KMS-11 (cell line): ENCODE measurements at regions not wholly inside any gene's neighbourhood (a gene's known extent, or its start where the extent isn't known, plus 50 kb on each side); places are given as distances from the start of the nearest gene placed in this dataset.

Source experiments
- H2AFZ ChIP-seq: fragments of 200-600 bp; sonication (generic); 2 replicates; pipeline ENCODE4 v1.6.1; 2016; ENCODE audit warnings: antibody characterized with exemption, mixed run types, low read depth
- H3K27ac ChIP-seq: fragments of 200-600 bp; sonication (generic); 2 replicates; pipeline ENCODE4 v1.6.1; 2016; ENCODE audit warnings: mild to moderate bottlenecking, mixed run types
- H3K27me3 ChIP-seq: fragments of 200-600 bp; sonication (generic); 2 replicates; pipeline ENCODE4 v1.6.1; 2017; ENCODE audit warnings: mild to moderate bottlenecking, low read depth, mixed run types, moderate library complexity; ENCODE audit not compliant: insufficient read depth
- H3K36me3 ChIP-seq: fragments of 200-600 bp; sonication (generic); 2 replicates; pipeline ENCODE4 v1.6.1; 2017; ENCODE audit warnings: mild to moderate bottlenecking, mixed run types; ENCODE audit not compliant: insufficient read depth
- H3K4me1 ChIP-seq: fragments of 200-600 bp; sonication (generic); 2 replicates; pipeline ENCODE4 v1.6.1; 2016; ENCODE audit warnings: mild to moderate bottlenecking, low read depth, mixed run types; ENCODE audit not compliant: poor library complexity, severe bottlenecking
- H3K4me2 ChIP-seq: fragments of 200-600 bp; sonication (generic); 2 replicates; pipeline ENCODE4 v1.7.0; 2016; ENCODE audit warnings: mild to moderate bottlenecking, mixed run types
- H3K4me3 ChIP-seq: fragments of 200-600 bp; sonication (generic); IDR thresholded peaks from 2 replicates; pipeline ENCODE4 v1.6.1; 2017; ENCODE audit warnings: low read depth, low read length, mixed read lengths; ENCODE audit not compliant: insufficient read depth
- H3K79me2 ChIP-seq: fragments of 200-600 bp; sonication (generic); 2 replicates; pipeline ENCODE4 v1.6.1; 2016; ENCODE audit warnings: low read depth, mixed run types; ENCODE audit not compliant: insufficient read depth
- H3K9ac ChIP-seq: fragments of 200-600 bp; sonication (generic); 2 replicates; pipeline ENCODE4 v1.6.1; 2016; ENCODE audit warnings: mild to moderate bottlenecking, mixed run types
- H4K20me1 ChIP-seq: fragments of 200-600 bp; sonication (generic); 2 replicates; pipeline ENCODE4 v1.6.1; 2016; ENCODE audit warnings: mild to moderate bottlenecking, mixed run types; ENCODE audit not compliant: insufficient read depth
- TF ChIP-seq, protein P1 (sequence below): fragments of 200-600 bp; sonication (generic); conservative IDR thresholded peaks from 2 replicates; pipeline ENCODE4 v1.6.1; 2017; ENCODE audit warnings: low read depth, mild to moderate bottlenecking, antibody characterized with exemption, low read length, moderate library complexity, mixed read lengths

- H3K27ac ChIP-seq = no peak overlapping the region
- no peak overlapping the region for H3K9ac ChIP-seq
- H3K27me3 ChIP-seq = no peaks in the 10 kb centered on the region
- H3K36me3 ChIP-seq = no peaks in the 10 kb centered on the region
- H2AFZ ChIP-seq = no peak overlapping the region
- H4K20me1 ChIP-seq = no peaks in the 10 kb centered on the region
- TF ChIP-seq, protein P1, sequence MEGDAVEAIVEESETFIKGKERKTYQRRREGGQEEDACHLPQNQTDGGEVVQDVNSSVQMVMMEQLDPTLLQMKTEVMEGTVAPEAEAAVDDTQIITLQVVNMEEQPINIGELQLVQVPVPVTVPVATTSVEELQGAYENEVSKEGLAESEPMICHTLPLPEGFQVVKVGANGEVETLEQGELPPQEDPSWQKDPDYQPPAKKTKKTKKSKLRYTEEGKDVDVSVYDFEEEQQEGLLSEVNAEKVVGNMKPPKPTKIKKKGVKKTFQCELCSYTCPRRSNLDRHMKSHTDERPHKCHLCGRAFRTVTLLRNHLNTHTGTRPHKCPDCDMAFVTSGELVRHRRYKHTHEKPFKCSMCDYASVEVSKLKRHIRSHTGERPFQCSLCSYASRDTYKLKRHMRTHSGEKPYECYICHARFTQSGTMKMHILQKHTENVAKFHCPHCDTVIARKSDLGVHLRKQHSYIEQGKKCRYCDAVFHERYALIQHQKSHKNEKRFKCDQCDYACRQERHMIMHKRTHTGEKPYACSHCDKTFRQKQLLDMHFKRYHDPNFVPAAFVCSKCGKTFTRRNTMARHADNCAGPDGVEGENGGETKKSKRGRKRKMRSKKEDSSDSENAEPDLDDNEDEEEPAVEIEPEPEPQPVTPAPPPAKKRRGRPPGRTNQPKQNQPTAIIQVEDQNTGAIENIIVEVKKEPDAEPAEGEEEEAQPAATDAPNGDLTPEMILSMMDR = no peak
- no peak overlapping the region for H3K4me3 ChIP-seq
- H3K4me1 ChIP-seq = peaks cover 5% of the 10 kb centered on the region
- no peak overlapping the region for H3K4me2 ChIP-seq
- no peaks in the 10 kb centered on the region for H3K79me2 ChIP-seq
Observed at GRCh38 chr15:31477851-31478701, 151.4 kb downstream of the KLF13 start.

- H3K79me2 ChIP-seq = no peaks in the 10 kb centered on the region
- H3K27ac ChIP-seq = no peak overlapping the region
- H3K36me3 ChIP-seq = no peaks in the 10 kb centered on the region
- no peaks in the 10 kb centered on the region for H4K20me1 ChIP-seq
- no peak overlapping the region for H2AFZ ChIP-seq
- no peak overlapping the region for H3K9ac ChIP-seq
- H3K4me3 ChIP-seq = no peak overlapping the region
- H3K4me2 ChIP-seq = no peak overlapping the region
- TF ChIP-seq, protein P1 = no peak
- H3K27me3 ChIP-seq = no peaks in the 10 kb centered on the region
- no peaks in the 10 kb centered on the region for H3K4me1 ChIP-seq
Observed at GRCh38 chr15:31478702-31479221, 152.1 kb downstream of the KLF13 start.

GRCh38 chr15:31480356-31481025 is 153.9 kb downstream of the KLF13 start:
- no peaks in the 10 kb centered on the region for H3K4me1 ChIP-seq
- TF ChIP-seq, protein P1 = no peak

GRCh38 chr15:31481142-31481541 is 154.5 kb downstream of the KLF13 start:
- Histone ChIP-seq H3K79me2 (no peaks in the 10 kb centered on the region), H2AFZ (no peak overlapping the region), H3K27me3 (no peaks in the 10 kb centered on the region)

More at GRCh38 chr15:31480356-31481025, 153.9 kb downstream of the KLF13 start:
- no peaks in the 10 kb centered on the region for H4K20me1 ChIP-seq
- no peak overlapping the region for H3K4me2 ChIP-seq
- no peaks in the 10 kb centered on the region for H3K79me2 ChIP-seq
- no peaks in the 10 kb centered on the region for H3K36me3 ChIP-seq
- no peak overlapping the region for H3K27ac ChIP-seq
- H2AFZ ChIP-seq = no peak overlapping the region
- no peak overlapping the region for H3K4me3 ChIP-seq
- H3K9ac ChIP-seq = no peak overlapping the region
- H3K27me3 ChIP-seq = no peaks in the 10 kb centered on the region

More at GRCh38 chr15:31481142-31481541, 154.5 kb downstream of the KLF13 start:
- Histone ChIP-seq H3K4me2 (no peak overlapping the region), H4K20me1 (no peaks in the 10 kb centered on the region), H3K4me1 (no peaks in the 10 kb centered on the region), H3K36me3 (no peaks in the 10 kb centered on the region), H3K27ac (no peak overlapping the region), H3K9ac (no peak overlapping the region), H3K4me3 (no peak overlapping the region)
- TF ChIP-seq, protein P1 = no peak
